Tibial nerve (tissue), 4 donors: ENCODE measurements at regions not wholly inside any gene's neighbourhood (a gene's known extent, or its start where the extent isn't known, plus 50 kb on each side); places are given as distances from the start of the nearest gene placed in this dataset.

Experiments used
- EP300 ChIP-seq, 2 donors: sonication (generic); formaldehyde crosslinking; IDR thresholded peaks; one replicate each; pipeline ENCODE4 v1.6.1; 2017; ENCODE audit warnings: antibody characterized with exemption in 2 of 2, mild to moderate bottlenecking in 1 of 2
- POLR2A ChIP-seq, 2 donors: fragments of 450-650 bp; IDR thresholded peaks; one replicate each; pipeline ENCODE4 v1.6.1; 2017; ENCODE audit warnings: antibody characterized with exemption in 2 of 2, mild to moderate bottlenecking in 2 of 2, moderate library complexity in 2 of 2
- TF ChIP-seq, protein P1 (sequence below), 5 experiments: fragments of 200-600 bp in 3 of 5; fragments of 450-650 bp in 2 of 5; sonication (generic) in 3 of 5; IDR thresholded peaks; one replicate each; pipeline ENCODE4 v1.5.1; 2016 to 2019; ENCODE audit warnings: antibody characterized with exemption in 5 of 5, mild to moderate bottlenecking in 3 of 5, moderate library complexity in 2 of 5

GRCh38 chr4:100929758-100930157, 411.9 kb upstream of the EMCN start:
- TF ChIP-seq, protein P1, sequence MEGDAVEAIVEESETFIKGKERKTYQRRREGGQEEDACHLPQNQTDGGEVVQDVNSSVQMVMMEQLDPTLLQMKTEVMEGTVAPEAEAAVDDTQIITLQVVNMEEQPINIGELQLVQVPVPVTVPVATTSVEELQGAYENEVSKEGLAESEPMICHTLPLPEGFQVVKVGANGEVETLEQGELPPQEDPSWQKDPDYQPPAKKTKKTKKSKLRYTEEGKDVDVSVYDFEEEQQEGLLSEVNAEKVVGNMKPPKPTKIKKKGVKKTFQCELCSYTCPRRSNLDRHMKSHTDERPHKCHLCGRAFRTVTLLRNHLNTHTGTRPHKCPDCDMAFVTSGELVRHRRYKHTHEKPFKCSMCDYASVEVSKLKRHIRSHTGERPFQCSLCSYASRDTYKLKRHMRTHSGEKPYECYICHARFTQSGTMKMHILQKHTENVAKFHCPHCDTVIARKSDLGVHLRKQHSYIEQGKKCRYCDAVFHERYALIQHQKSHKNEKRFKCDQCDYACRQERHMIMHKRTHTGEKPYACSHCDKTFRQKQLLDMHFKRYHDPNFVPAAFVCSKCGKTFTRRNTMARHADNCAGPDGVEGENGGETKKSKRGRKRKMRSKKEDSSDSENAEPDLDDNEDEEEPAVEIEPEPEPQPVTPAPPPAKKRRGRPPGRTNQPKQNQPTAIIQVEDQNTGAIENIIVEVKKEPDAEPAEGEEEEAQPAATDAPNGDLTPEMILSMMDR (IDR thresholded peaks at IDR 0.05) = no peak
- TF ChIP-seq EP300 (IDR thresholded peaks at IDR 0.05) = no peak
- TF ChIP-seq POLR2A (IDR thresholded peaks at IDR 0.05) = no peak
